Activated CD4-positive, alpha-beta T cell treated with anti-CD3 and anti-CD28 coated beads, Interleukin-2, Interleukin-6, amounts not matched to agents 100 ng/mL and 50 ng/mL, durations not matched to agents 16 hours and 8 hours (primary cell): ENCODE measurements at regions not wholly inside any gene's neighbourhood (a gene's known extent, or its start where the extent isn't known, plus 50 kb on each side); places are given as distances from the start of the nearest gene placed in this dataset.
"Not testable (repeated sequence)": the region's sequence is repeated elsewhere in the genome, so short reads cannot be mapped to it uniquely, and the experiment has no call there.

ENCODE experiments used
- DNase-seq: peaks from one replicate; pipeline ENCODE4 v3.0.0-alpha.2; 2020

DNA sequence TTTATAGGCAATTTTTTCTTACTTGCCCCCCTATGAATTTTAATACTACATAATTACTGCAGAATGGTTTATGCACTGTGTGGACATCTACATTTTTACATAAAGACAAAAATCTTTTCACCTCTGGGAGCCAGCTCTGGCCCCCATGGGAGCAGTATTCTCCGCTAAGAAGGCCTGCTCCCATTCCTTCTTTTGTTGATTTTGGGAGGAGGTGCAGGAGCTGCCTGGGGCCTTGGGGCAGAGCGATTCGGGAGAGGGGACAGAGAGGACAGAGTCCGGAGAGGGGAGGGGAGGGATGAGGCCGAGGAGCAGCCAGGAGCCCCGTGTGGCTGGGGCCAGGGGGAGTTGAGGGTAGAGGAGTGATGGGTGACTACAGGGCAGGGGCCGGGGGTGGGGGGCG is 452.0 kb downstream of the PREX1 start:
- DNase-seq = no peak

DNA sequence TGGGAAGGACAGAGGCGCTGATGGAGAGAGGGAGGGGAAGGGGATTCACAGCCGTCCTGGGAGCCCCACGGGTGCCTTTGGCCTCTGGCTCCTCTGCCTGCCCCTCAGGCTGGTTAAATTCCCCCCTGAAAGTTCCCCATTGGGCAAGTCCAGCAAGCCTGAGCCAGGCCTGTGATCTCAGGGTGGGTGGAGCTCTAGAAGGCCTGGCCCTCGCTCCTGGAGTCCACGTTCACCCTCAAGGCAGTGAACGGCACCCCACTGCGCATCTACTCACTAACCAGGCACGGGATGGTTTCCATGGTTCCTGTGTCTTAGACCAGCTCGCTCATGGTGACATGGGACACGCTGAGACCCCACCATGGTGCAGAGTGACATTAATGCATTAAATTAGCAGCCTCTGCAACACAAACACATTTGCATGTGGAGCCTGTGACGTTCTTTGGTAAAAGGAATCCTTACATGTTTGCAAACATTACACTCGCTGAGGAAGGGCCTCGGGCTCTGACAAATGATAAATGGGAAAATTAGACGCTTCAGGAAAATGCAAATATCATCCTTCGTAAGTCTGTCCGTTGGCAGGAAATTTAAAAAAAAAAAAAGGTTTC is 452.7 kb downstream of the PREX1 start:
- no peak for DNase-seq

DNA sequence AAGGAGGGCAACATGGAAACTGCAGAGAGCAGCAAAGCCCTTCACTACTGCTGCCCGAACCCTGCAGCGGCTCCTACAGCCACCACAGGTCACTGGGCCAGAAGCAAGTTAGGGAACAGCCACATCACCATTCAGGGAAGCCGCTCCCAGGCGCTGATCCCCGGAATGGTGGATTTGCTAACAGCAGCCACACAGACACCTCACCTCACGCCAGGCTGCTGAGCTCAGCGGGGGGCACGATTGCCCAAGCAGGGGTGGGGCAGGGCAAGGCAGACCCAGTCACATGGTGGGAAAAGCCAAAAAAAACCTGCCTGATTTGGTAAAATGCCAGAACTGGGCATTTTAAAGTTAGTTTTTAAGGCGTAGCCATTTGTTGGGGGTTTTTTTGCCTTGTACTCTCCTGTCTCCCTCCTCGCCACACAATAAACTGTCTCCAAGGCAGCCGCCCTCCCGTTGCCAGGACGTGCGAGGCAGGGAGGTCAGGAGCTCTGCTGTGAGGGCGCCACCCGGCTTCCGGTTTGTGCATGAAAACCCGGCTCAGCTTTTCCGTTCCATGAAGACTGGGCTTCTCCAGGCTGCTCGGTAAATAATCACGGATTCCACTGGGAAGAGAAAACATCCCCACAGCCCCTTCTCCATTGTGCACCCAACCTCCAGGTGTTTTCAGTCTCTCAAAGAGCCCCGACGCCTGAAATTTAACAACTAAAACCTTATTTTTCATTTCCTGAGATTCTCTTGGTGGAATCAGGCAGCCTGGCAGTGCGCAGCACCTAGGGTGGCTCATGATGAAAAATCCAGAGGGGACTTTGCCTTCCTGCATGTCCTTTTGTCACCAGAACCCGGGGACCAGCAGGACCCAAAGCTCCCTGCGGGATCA is 453.5 kb downstream of the PREX1 start:
- DNase-seq = not testable (repeated sequence)

DNA sequence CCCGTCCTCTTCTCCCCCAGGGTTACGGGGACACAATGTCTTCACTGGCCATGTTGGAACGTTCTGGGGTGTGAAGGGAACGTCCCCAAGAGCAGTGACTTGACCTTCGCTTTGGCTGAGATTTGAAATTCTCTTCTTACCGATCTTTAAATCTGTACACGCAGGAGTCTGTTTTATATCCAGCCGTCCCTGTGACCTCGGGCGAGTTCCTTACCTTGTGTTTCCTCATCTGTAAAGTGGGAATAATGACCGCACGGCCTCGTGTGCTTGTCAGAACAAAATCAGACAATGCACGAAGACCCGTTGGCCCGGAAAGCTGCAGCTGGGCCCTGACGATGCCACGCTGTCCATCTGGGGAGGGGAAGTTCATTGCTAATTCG is 454.3 kb downstream of the PREX1 start:
- no peak for DNase-seq

DNA sequence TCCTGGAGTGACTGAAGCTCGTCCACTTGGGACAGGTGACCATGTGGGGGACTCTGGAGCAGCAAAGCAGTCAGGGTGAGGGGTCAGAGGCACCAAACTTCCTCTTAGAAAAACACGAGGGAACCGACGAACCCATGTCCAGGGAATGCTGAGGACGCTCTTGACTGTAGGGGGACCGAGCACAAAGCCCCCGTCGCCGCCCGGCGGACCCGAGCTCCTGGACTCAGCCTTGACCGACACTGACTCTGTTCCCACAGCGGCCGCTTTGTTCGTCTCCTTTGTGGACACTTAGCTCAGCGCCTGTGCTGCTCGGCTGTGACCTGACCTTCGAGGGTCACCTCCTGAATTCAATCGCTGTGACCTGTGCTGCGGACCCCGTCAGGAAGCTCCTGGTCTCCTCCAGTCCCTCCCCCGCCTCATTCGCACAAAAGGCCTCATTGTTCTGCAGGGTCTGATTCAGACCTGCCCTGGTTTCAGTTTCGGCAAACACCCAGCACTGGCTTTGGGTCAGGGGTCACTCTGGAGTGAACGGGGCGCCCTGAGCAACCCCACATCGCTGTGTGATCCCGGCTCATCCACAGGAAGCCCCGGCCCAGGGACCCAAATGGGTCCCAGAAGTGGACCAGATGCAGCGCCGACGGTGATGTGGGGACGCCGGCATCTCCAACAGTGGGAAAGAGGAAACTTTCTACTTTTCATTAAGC is 454.8 kb downstream of the PREX1 start:
- DNase-seq = not testable (repeated sequence)

DNA sequence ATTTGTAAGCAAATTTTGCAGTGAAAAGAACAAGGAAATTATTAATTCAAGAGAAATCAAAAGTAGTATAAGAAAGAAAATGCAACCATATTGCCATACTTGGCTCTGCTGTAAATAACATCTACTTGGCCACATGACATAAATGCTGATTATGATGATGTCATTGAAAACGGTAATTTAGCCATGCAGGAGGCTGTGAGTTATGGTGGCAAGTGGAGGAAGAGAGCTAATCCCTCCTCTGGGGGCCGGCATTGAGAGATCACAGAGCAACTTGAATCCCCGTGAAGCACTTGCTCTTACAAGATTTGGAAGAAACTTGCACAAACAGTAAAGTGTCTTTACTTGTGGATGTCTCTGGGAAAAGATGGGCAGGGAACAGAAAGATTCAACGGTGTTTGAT is 456.6 kb downstream of the PREX1 start:
- no peak for DNase-seq

DNA sequence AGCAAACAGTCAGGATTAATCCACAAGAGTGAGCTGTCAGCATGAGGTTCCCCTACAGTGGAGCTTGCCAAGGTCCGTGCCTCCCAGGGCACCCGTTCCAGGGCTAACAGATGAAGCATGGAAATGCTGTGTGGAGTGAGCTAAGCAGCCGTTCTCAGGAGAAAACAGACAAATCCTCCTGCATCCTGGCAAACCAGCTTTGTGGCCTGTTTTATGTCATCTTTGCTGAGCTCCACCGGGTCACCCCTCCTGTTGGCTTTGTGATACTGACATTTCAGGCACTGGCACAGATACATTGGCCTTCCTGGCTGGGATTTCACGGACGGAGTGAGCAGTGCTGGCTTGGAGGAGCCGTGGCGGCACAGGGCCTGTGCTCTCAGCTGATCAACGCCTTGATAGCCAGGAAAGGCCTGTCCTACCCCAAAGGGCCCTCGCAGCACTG is 459.2 kb downstream of the PREX1 start:
- not testable (repeated sequence) for DNase-seq

DNA sequence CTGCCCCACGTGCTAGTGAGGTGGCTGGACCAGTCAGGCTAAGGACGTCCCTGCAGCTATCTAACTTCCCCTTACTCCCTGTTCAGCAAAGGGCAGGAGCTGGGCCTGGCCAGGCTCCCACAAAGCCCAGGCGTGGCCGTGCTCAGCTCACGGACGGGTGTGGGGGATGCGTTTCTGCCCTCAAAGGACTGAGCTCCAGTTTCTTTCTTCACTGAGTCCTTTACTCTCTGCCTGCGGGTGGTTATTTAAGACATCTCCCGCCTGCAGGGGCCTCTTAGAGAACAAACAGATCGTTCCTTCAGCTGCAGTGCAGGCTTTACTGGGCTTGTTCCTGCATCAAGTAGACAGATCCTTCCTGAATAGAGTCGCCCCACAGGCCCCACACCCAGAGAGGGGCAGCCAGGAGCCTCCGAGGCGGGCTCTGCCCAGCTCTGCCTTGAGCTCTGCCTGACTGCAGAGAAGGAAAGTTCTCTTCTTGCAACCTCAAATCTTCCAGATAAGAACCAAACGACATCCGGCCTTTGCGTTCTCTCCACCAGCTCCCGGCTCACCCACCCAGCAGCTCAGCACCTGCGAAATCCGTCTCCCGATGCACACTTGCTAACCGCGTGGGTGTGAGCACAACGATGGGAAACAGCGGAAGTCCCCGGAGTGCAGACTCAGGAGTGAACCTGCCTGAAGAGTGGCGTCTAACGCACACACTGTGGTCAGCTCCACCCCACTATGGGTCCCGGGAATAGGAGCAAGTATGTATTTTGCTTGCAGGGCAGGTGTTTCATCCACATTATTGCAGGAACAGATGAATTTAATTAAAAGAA is 460.0 kb downstream of the PREX1 start:
- DNase-seq = not testable (repeated sequence)

DNA sequence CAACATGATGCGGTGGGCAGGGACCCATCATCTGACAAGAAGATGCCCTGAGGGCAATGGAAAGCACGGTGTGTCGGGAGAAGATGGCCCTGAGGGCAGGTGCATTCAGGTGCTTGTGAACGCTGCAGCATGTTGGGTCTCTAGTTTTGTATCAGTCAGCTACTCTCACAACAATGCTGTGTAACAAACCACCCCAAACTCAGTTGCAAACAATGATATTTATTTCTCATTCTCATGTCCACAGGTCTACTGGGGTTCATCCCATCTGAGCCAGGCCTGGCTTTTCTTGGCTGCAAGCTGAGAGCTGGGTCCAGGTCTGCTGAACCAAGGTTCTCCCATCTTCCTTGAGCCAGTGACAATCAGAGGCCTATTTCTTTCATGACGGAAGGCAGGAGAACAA is 461.6 kb downstream of the PREX1 start:
- DNase-seq = no peak

DNA sequence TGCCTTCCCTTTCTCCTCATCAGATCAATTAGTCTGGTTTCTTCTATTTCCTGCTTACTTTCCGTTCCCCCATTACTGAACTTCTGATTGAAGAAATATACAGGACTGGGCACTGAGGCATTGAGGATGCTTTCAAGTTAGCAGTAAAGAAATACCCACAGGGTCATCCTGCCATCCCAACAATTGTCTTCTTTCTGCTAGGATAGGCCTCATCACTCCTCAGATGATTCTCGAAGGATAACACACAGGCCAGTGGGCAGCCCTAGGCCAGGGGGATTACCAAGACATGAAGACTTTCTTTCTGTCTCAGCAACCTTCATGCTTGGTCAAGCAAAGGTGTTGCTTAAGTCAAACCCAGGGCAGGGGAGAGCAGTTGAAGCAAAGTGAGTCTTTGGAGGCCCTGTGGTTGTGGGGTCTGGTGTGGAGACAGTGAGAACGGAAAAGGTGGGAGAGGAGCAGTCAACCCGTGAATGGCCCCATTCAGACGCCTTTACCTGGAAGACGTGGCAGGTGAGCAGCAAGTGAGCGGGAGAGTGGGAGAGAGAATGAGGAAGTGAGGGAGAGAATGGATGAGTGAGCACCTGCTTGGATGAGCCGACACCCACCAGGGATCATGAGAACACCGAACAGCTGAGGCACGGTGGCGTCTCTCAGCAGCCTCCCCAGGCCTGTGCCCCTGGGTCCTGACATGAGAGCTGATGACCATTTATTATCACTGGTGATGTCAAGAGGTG is 462.9 kb downstream of the PREX1 start:
- no peak for DNase-seq

DNA sequence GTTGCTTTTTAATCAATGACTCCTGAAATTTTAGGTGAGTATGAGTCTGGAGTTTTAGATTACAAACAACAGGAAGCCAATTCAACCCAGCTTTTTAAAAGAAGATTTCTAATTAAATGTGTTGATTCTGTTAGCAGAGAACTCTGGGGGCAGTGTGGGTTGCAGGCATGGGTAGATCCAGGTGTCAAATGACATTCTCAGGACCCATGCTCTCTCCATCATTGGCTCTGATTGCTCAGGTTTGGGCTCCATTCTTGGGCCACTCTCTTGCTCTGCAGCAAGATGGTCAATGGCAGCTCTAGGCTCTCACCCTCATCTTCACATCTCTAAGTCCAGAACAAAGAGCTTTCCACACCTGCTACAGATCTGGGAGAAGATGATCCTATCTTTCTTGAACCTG is 463.7 kb downstream of the PREX1 start:
- no peak for DNase-seq

DNA sequence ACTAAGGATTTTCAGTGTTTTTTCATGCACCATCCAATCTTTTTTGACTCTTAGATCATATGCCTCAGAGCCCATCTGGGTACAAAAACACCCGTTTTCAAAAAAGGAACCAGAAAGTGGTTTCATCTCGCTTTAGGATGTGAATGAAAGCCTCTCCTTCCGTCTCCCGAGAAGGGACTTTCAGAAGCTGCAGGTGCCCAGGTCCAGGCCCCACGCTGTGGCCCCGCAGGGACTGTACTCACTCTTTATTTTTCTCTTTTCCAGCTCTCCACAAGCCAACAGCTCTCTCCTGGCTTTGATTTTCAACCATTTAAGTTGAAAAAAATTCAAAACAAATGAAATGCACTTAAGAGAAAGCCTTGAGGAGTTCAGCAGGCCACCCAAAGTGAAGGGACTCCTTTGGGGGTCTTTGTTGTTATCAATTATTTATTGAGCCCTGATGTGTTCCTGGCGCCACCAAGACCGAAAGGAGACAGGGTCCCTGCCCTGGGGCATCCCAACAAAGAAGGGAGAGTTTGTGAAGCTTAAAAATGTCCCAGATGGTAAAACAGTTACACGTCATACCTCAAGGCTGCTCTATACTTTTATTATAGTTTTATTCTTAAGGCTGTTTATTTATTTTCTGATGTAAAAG is 467.3 kb downstream of the PREX1 start:
- no peak for DNase-seq

DNA sequence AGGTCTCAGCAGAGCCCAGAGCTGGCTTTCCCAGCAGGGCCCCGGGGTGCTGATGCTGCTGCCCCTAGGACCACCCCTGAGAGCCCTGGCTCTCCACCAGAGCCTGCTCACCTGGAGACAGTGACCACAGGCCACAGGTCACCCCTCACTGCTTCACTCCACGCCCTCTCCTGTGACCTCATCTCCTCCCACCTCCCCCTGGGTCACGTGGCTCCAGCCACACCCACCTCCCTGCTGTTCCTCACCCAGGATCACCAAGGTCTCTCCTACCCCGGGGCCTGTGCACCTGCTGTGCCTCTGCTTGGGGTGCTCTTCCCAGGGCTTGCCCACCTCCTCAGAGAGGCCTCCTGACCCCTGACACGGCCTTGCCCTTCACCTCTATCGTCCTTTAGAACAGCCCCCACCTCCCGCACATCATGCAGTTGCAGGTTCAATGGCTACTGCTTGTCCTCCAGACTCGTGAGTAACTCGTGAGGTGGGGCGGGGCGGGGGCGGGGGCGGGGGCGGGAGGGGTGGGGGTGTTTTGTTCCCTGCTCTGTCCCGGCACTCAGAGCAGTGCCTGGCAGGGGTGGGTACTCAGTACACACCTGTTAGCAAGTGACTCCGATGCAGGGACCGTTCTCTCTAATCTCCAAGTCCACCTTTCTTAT is 468.0 kb downstream of the PREX1 start:
- DNase-seq = no peak

DNA sequence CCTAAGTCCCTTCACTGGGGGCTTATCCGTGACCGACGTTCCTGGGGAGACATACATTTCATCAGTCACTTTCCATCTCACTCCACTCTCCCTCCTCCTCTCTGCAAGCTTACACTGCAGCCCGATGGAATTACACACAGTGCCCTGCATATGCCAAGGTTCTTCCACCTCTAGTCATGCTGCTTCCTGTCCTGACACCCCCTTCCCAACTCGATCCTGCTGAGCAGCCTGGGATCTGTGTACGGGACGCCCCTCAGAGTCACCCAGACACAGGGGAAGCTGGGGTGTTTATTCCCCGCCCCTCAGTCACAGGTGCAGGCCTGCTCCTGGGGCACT is 468.8 kb downstream of the PREX1 start:
- DNase-seq = not testable (repeated sequence)

DNA sequence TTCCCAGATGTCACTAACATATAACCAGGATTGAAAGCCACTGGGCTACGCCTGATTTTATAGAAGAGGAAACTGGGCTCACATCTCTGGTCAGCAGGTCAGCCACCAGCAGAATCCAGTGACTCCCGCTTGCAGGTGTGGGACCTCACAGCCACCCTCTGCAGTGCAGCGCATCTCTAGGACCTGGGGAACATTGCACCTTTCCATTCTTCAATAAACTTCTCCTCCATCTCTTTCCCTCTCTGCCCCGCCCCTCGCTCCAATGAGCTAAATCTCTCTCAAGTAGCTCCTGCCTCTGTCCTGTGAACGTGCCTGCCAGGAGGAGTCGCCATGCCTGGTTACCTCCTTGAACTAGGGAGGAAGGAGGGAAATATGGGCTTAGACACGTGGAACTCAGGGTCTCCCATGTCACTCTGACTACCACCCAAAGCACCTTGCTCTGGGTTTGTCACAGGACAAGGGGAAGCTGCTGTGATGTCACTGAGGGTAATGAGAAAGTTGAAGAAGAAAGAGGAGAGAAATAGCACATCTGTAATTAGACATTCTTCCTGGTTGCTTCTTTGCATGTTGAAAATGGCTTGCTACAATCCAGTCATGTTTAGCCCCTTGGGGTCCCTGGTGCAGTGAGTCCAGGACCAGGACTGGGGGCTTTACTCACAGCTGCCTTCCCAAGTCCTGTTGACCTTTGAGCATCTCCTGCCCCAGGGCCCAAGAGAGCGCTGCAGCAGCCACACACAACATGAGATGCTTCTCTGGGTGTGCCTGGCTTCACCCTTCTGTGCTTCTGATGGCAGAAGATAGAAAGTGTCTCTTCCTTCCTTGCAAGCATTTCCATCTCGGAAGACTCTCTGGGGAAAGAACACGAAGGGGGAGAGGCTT is 469.4 kb downstream of the PREX1 start:
- DNase-seq = no peak

DNA sequence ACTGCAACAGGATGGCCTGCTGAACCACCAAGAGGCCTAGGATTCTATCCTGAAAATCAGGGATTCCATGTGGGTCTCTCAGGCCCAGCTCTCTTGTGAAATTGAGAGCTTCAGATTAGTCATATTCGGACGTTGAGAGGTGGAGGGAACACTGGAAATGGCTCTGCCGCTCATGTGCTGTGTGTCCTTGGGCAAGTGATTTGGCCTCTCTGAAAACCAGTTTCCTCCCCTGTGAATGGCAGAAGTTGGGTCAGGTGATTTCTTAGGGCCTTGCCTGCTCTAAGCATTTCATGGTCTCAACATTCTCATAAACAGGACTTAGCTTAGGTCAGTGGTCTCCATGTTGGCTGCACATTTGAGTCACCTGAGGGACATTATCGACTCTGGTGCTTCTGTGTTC is 470.1 kb downstream of the PREX1 start:
- no peak for DNase-seq

DNA sequence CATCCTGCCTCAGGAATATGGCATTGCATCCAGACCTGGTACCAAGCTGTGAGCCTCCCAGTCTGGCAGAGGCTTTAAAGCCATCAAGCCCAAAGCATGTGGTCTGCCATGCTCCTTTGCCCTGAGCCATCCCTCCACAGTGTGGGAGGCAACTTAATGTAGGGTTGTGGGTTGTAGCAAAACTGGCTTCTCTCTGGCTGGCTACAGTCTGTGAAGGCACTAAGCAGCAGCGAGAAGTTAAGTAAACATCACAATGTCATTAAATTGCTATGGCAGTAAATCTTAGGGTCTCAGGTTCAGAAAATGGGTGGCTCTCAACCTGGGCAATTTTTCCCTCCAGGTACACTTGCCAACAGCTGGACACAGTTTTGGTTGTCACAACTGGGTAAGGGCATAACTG is 472.9 kb downstream of the PREX1 start:
- DNase-seq = no peak

DNA sequence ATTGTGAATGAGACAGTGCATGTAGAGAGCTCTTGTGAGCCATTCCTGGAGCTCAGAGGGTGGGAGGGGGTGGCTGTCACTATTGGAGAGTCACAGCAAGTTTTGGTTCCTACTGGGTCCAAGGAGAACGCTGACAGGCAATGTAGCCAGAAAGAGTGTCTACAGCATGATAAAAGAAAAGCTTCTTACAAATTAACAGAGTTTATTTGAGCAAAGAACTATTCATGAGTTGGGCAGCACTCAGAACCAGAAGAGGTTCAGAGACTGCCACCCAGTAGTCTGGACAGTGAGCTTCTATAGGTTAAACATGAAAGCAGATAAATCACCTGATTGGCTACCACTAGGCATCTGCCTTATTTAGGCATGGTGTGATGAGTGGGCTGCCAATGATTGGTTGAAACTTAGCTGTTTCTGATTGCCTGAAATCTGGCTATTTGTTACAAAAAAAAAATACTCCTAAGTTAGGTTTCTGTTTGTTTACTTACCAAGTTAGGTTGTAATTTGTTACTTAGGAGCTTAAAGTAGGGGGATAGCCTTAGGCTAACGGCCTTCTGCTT is 473.4 kb downstream of the PREX1 start:
- no peak for DNase-seq

DNA sequence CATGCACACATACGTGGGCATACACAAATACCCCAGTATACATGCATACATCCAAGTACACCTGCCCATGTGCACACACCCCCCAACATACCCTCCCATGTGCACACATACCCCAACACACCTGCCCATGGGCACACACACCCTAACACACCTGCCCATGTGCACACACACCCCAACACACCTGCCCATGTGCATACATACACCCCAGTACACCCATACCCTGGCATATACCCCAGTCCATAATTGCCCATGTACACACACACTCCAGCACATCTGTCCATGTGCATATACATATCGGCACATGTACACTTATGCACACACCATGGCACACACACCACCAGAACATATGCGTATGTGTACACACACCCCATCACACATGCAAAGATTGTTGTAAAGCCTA is 475.2 kb downstream of the PREX1 start:
- DNase-seq = no peak

DNA sequence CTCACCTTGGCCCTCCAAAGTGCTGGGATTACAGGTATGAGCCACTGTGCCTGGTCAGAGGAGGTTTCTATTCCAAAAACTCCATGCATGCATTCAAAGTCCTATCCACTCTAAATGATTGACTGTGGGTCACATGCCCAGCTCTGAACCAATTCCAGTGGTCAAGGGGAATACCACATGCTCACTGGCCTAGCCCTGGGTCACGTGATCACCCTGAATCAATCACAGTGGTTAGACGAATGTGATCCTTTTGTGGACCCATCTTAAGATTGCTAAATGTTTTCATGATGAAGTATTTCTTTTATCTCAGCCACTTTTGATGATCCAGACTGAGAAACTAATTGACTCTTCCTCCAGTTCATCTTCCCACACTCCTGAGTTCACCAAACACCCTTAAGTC is 475.8 kb downstream of the PREX1 start:
- DNase-seq = no peak
